HG03095 (cell line): ENCODE measurements at regions not wholly inside any gene's neighbourhood (a gene's known extent, or its start where the extent isn't known, plus 50 kb on each side); places are given as distances from the start of the nearest gene placed in this dataset.
A peak's percentile ranks its signal among the peaks of the same experiment; 100 is the strongest.
"Not testable (repeated sequence)": the region's sequence is repeated elsewhere in the genome, so short reads cannot be mapped to it uniquely, and the experiment has no call there.

Source experiments
- ATAC-seq: cut with Tn5 transposase; IDR thresholded peaks from one replicate; pipeline ENCODE4 v1.9.1; 2021; ENCODE audit warnings: moderate library complexity; ENCODE audit not compliant: unreplicated experiment

DNA sequence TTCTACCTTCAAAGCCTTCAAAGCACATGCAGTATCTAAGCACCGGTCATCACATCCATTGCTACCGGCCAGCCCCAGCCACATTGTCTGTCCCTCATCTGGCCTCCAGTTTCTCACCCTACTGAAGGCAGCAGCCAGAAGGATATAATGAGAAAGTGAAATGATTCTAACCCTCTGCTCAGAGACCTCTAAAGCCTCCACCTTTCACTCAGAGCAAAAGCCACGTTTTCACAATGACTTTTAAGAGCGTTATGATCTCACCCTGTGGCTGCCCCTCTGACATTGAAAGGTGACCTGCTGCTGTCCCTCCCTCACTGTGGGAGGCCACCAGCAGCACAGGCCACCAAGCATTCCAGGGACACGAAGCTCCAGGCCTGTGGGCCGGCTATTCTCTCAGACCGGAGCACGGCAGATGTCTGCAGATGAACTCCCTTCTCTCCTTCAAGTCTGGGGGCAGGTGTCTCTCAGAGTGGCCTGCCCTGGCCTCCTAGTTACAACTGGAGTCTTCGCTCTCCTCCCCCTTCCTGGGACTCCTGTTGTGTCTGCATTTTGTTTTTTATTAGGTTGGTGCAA lies 94.9 kb upstream of the EEPD1 start:
- ATAC-seq: peak; percentile 76

DNA sequence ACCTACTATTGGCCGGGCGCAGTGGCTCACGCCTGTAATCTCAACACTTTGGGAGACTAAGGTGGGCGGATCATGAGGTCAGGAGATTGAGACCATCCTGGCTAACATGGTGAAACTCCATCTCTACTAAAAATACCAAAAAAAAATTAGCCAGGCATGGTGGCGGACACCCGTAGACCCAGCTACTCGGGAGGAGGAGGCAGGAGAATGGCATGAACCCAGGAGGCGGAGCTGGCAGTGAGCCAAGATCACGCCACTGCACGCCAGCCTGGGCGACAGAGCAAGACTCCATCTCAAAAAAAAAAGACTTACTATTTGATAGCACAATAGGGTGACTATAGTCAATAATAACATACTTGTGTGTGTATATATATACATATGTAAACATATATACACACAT lies 92.7 kb upstream of the EEPD1 start:
- ATAC-seq: not testable (repeated sequence)

DNA sequence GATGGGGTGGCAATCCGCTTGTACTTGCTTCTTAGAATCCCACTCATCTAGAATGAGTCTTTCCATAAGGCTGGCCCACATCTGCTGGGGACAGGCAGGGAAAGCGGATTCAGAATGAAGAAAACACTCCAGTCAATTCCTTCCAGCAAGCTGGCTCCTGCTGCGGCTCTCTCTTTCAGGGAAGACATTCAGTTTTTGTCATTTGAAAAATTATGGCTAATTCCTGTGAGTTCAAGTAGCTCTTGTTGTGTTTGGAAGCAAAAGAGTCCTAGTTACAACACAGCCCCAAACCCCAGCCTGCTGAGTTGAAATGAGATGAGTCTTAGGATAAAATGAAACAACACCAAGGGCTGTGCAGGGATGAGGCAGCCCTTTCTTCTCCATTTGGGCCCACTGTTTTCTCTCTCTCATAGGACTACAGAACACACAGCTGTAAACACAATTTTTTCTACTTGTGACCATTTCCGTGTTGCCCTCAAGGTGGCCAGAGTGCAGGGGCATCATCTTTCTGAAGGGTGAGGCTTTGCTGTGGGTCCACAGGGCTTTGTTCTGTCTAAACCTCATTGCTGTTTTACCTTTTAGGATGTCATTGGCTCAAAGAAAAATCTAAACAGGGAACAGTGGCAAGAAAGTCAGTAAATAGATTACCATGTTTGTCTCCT lies 90.8 kb upstream of the EEPD1 start:
- no peak for ATAC-seq

DNA sequence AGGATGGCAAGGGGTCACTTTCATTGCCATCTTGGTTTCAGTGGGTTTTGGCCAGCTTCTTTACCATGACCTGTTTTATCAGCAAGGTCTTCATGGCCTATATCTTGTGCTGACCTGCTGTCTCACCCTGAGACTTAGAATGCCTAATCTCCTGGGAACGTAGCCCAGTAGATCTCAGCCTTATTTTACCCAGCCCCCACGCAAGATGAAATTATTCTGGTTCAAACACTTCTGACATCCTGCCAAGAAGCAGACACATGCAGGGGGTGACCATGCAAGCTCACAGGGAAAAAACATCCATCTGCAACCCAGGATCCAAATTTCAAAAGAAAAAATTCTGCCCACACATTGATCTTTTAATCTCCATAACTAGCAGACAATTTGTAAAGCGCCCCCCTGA lies 88.4 kb upstream of the EEPD1 start:
- no peak for ATAC-seq

DNA sequence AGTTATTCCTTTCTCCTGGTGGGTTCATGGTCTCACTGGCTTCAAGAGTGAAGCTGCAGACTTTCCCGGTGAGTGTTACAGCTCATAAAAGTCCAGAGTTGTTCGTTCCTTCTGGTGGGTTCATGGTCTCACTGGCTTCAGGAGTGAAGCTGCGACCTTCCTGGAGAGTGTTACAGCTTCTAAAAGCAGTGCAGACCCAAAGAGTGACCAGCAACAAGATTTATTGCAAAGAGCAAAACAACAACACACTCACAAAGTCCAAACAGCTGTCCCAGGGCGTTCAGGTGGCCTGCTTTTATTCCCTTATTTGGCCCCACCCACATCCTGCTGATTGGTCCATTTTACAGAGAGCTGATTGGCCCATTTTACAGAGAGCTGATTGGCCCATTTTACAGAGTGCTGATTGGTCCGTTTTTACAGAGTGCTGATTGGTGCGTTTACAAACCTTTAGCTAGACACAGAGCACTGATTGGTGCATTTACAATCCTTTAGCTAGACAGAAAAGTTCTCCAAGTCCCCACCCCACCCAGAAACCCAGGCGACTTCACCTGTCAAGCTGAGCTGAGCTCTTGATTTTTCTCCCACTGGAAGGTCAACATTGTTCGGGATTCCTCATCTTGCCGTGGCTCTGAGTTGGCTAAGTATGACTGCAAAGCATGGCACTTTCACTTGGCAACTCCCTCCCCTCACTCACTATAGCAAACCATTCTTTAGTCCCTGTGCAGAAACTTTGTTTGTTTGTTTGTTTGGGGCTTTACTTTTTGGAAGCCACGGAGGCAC lies 87.3 kb upstream of the EEPD1 start:
- ATAC-seq: not testable (repeated sequence)

DNA sequence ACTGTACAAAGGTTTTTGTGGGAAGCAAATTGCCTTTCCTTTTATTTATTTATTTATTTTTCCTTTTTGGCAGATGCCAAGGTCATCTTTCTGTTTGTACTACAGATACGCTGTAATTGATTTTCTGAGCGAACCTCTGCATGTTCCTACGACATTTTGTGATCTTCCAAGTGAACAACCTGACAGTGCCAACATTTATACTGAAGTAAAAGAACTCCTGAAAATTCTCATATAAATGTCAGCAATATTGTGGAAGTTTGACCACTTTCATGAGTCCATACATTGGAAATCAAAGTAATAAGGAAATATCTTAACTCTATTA lies 86.8 kb upstream of the EEPD1 start:
- ATAC-seq: no peak

DNA sequence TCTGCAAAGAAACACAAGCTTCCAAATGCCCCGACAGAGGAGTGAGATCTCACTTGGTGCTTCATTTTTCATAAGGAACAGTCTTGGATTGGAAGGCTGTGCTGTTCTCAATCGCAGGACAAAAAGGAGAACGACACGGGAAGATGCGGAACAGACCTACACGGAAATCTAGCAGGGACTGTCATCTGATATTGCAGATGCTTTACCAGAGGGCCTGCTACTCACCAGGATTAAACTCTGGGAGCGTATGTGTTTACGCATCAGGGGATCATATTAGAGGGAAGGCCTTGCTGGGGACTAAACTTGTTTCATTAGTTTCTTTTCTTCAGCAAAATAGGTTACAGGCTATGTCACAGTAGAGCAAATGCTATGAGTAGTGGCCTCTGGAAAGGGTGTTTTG lies 82.8 kb upstream of the EEPD1 start:
- ATAC-seq: no peak

DNA sequence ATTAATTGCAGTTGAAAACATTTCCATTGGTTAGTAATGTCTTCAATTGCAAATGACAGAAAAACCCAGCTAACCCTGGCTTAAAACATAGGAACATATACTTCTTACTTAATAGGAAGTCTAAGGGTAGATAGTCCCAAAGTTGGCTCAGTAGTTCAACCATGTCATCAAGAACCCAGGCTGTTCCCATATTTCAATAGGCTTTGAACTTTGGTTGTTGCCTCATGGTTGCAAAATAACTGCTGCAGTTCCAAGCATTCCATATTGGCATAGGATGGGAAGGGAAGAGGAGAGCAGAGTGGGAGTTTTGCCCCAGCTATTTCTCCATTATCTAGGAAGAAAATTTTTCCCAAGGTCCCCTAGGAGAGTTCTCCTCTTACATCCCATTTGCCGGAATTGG lies 81.4 kb upstream of the EEPD1 start:
- ATAC-seq: no peak

DNA sequence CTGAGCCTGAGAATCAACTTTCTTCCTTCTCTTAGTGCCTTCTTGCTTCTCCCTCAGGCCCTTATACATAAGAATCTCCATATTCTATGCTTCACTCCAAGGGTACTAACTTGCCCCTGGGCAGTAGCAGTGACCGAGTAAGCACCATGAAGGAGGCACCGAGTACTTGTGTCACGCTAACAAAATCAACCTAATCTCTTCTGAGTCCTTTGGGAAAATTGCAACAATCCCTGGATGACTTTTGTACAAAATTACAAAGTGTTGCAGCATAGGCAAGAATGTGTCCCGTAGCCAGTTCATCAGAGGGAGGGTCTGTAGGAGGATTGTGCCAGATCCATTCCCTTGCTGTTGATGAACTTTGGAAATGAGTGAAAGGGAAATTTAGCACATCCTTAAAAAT lies 80.4 kb upstream of the EEPD1 start:
- no peak for ATAC-seq

DNA sequence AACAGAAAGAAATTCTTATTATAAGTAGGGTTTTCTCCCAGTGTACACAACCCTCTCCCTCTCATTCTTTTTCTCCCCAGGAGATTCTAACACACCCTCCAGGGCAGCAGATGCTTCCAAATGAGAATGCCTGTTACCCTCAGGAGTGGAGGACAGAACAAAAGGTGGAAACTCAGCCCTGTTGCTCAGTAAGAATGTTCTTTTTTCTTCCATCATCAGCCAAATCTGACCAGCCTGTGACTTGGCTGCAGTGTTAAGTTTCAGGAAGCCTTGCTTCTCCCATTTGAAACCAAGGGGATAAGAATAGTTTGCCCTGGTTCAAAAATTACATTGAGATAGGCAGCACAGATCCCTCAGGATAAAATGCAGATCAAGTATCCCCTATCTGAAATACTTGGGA lies 77.5 kb upstream of the EEPD1 start:
- ATAC-seq: no peak

DNA sequence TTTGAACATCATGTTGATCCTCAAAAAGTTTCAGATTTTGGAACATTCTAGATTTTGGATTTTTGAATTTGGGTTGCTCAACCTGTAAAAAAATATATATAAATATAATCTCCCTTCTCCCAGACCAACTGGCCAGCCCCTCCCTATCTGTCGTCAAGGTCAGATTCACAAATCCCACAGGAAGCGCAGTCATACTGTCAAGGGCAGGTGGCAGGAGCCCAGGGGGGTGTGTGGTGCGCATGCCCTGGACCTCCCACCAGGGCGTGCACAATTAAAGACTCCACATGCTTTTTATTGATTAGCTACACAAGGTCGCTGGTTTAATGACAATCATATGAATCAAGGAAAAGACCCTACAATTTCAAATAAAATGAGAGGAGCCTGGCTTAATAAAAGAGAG lies 77.0 kb upstream of the EEPD1 start:
- ATAC-seq: no peak

DNA sequence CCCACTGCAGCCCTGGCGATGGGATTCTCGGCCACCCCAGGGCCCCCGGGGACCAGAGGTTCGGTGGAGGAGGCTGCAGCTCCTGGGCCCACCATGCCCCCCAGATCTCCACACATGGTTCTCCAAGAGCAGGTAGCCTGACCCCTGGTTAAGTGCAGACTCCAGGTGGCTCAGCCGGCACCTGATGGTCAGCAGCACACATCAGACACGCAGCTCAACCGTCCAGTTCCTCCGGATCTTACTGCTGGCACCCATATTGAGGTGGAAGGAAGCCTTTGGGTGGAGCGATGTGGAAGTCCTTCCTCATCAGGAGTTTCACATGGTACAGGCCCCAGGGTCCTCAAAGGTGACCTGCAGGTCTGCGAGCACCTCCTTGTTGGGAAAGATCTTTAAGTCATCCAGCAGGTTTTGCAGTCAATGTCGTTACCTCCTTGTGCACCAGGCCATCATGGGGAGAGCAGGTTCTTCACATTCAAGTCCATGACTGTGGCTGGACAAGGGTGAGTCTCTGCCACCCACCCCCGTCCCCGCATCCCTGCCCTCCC lies 74.2 kb upstream of the EEPD1 start:
- ATAC-seq: no peak

DNA sequence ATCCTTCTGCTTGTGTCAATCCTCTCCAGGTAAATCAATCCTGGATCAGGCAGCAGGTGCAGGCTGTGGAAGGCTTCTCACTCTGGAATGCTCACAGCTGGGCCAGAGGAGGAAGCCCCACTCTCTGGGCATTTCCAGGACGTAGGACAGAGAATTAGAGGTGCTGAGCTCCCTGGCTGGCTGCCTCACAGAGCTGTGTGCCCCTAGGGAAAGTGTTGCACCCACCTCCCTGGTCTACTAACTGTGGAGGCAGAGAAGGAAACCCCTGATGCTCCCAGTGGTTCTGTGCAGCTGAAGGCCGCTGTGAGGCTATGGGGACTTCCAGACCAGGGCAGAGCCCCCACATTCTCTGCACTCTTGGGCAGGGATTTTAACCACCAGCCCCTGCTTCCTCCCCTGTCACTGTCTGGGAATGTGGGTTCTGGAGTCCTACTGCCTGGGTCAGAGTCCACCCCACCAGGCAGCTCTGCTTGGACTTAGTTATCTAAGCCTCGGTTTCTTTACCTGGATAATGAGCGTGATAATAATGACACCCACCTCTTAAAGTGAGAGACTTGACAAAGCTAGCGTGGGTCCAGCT lies 73.5 kb upstream of the EEPD1 start:
- no peak for ATAC-seq

DNA sequence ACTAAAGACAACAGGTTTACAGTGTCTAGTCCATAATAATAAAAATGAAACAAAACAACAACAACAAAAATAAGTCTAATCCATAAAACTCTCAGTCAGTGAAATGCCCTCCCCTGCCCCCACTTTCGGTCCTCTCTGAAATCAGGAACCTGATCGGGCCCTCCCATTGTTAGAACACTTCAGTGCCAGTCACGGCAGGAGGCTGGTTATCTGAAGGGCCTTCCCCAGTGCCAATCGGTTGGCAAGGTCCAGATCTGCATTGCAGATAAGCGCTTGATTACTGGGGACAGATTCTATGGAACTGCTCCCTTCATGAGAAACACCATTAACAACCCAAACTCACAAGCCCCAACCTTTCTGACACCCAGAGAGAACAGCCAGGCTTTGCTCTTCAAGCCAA lies 72.2 kb upstream of the EEPD1 start:
- no peak for ATAC-seq

DNA sequence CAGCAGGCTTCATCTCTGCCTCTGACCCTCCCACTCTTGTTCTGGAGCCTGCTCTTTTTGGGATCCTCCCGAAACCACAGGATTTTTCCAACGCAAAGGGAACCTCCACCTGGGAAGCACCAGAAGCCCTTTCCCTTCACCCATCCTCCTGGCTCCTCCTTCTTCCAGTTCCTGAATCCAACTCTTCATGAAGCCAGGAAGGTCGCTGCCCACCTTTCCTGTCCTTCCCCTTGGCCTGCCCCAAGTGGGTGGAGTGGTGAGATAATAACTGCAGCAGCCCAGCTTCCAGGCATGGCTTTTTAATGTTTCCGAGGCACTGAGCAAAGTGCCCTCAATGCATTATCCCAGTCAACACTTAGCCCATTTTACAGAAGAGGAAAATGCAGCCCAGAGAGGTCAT lies 70.8 kb upstream of the EEPD1 start:
- ATAC-seq: no peak

DNA sequence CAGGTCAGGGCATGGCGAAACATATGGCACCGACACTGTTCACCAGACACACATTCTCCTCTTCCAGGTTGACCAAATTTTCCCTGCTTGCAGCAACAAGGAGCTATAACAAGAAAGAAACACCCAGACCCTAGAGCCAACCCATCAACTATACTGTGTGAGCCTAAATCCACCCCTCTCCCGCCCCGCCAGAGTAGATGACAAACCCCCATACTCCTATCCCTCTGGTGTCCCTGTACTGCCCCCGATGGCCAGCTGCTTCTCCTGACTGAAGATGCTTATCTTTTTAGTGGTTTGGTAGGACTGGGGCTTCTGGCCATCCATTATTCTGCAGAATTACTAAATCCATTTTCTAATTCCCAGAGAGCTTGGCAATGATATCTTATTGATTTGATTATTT lies 70.1 kb upstream of the EEPD1 start:
- no peak for ATAC-seq

DNA sequence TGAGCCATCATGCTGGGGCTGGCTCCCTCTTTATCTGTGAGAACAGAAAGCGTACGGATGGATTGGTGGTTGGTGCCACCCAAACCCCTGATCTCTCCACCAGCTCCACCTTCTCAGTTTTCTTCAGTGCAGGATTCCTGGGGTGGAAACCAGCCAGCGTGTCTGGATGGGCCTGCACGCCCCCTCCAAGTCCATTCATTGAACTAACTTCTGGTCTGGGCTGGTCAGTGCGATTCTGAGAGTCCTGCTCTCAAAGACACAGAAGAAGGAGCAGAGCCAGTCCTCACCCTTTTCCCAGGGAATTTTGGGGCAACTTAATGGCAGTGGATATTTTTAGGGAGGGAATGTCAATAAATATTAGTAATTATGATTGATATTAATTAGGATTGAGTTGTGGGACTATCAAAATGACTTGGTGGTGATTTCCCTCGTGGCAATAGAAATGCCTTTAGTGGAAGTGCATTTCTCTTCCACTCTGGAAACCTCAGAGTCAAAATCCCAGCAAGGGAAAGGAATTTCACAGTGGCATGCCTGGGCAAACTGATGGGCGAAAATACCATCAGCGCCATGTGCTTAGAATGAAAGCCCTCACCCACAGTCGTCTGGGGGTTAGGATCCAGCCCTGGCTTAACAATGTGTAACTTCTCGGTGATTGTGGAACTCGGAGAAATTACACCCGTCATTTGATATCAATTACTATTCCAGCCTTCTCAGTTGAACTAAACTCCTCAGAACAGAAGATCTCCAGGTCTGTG lies 69.3 kb upstream of the EEPD1 start:
- no peak for ATAC-seq

DNA sequence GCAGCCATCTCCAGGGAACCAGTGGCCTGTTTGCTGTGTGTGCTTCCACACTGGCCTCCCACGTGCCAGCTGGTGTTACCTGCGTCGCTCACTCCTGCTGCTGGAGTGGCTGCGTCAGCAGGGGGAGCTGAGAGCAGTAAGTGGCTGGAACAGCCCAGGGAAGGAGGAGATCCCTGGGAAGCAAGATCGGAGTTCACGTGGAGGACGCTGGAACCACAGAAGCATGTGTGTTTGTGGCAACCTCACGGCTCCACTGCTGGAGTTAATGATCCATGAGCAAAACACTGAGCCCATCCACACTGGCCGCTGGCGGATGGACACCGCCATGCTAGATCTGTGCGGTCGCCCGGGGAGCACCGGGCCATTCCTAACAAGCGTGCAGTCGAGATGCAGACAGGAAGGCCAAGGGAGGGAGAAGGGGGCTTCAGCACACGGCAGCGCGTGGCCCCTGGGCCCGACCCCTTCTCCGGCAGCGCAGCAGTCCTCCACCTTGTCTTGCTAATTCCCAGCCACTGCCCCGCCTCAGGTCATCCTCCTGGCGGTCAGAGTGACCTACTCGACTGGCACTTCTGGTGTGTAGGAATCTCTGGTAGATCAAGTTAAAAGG lies 68.5 kb upstream of the EEPD1 start:
- no peak for ATAC-seq

DNA sequence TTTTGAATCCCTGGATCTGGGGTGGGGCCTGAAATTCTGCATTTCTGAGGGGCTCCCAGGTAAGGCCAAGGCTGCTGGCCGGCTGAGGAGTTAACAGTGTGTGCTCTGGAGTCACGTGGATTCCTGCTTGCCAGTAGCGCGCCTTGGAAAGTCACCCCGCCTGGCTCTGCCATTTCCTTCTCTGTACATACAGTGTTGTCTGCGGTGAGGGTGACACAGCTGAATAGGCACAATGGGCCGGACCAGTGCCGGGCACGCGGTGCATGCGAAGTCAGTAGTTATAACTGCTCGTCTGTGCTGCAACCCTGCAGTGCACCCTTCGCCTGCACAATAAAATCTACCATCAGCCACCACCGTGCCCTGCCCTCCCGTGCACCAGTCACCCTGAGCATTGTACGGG lies 68.0 kb upstream of the EEPD1 start:
- no peak for ATAC-seq

DNA sequence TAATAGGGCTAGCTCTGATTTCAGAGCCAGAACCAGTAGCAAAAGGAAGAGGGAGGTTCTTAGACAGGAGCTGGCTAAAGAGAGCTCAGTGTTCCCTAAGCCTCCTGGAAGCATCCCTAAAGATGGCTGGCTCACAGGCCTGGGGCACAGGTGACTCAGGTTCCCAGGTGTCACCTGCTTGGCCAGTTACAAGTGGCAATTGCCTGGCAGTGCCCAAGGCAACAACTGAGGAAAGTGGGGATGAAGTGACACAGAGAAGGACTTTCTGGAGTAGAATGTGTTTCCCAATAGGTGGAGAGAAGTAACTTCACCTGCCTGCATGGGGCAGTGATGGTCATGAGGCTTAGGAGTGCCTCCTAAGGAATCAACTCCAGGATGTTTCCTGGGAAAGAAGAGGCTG lies 66.5 kb upstream of the EEPD1 start:
- ATAC-seq: no peak

DNA sequence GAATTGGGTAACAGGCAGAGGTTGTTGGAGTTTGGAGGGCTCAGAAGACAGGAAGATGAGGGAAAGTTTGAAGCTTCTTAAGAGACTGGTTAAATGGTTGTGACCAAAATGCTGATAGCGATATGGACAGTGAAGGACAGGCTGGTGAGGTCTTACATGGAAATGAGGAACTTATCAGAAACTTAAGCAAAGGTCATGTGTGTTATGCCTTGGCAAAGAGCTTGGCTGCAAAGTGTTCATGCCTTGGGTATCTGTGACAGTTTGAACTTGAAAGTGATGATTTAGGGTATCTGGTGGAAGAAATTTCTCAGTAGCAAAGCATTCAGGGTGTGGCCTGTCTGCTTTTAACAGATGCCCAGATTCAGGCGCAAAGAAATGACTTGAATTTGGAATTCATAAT lies 64.5 kb upstream of the EEPD1 start:
- ATAC-seq: no peak
